HEK293 (cell line): ENCODE measurements at regions not wholly inside any gene's neighbourhood (a gene's known extent, or its start where the extent isn't known, plus 50 kb on each side); places are given as distances from the start of the nearest gene placed in this dataset.
"Not testable (repeated sequence)": the region's sequence is repeated elsewhere in the genome, so short reads cannot be mapped to it uniquely, and the experiment has no call there.

Source experiments
- CTCF ChIA-PET: fragments of 350-600 bp; formaldehyde crosslinking; extraction: SDS; loops from one replicate; lab custom pipeline; 2021; ENCODE audit warnings: antibody characterized with exemption; lab: Yijun Ruan, JAX
- POLR2A ChIA-PET: fragments of 300-600 bp; formaldehyde crosslinking; extraction: SDS; loops from one replicate; lab custom pipeline; 2020; ENCODE audit warnings: antibody characterized with exemption, inconsistent platforms; lab: Yijun Ruan, JAX
- H3K27ac ChIP-seq: fragments of 200-500 bp; sonication (Bioruptor generic); 2 replicates; pipeline ENCODE4 v1.5.1; 2014; ENCODE audit warnings: low read depth, low read length, control low read depth, inconsistent platforms; ENCODE audit errors: extremely low read depth
- H3K36me3 ChIP-seq, 2 experiments: fragments of 200-500 bp in 1 of 2; sonication (Bioruptor generic) in 1 of 2; 1 replicate in 1 of 2; 2 replicates in 1 of 2; pipeline ENCODE4 v1.5.1; 2014 to 2017; ENCODE audit warnings: inconsistent platforms in 2 of 2, low read length in 2 of 2; ENCODE audit not compliant: control insufficient read depth in 2 of 2, insufficient read depth in 1 of 2
- H3K4me1 ChIP-seq: fragments of 200-500 bp; sonication (Bioruptor generic); 2 replicates; pipeline ENCODE4 v1.5.1; 2014; ENCODE audit warnings: mild to moderate bottlenecking, low read length, inconsistent platforms; ENCODE audit not compliant: control insufficient read depth, insufficient read depth
- H3K4me3 ChIP-seq: 2 replicates; pipeline ENCODE4 v1.5.1; 2011; ENCODE audit warnings: low read depth, mild to moderate bottlenecking, control low read depth, low read length, moderate library complexity
- H3K9me3 ChIP-seq: fragments of 200-500 bp; sonication (Bioruptor generic); 2 replicates; pipeline ENCODE4 v1.5.1; 2014; ENCODE audit warnings: low read depth, low read length, inconsistent platforms; ENCODE audit not compliant: control insufficient read depth, insufficient read depth
- GFI1B ChIP-seq: fragments of 450-650 bp; formaldehyde crosslinking; IDR thresholded peaks from 2 replicates; pipeline ENCODE4 v1.5.1; 2016; ENCODE audit warnings: missing biosample characterization, missing genetic modification characterization
- GLIS1 ChIP-seq: fragments of 450-650 bp; formaldehyde crosslinking; IDR thresholded peaks from 2 replicates; pipeline ENCODE4 v1.5.1; 2016; ENCODE audit warnings: missing biosample characterization, missing genetic modification characterization
- HIC1 ChIP-seq: fragments of 450-650 bp; formaldehyde crosslinking; IDR thresholded peaks from 2 replicates; pipeline ENCODE4 v1.5.1; 2016; ENCODE audit warnings: missing biosample characterization, missing genetic modification characterization
- SP2 ChIP-seq: fragments of 450-650 bp; formaldehyde crosslinking; IDR thresholded peaks from 2 replicates; pipeline ENCODE4 v1.5.1; 2016; ENCODE audit warnings: missing biosample characterization, missing genetic modification characterization
- SP7 ChIP-seq: fragments of 450-650 bp; formaldehyde crosslinking; IDR thresholded peaks from 2 replicates; pipeline ENCODE4 v1.5.1; 2016; ENCODE audit warnings: missing biosample characterization, missing genetic modification characterization
- ZBTB11 ChIP-seq: fragments of 450-650 bp; formaldehyde crosslinking; conservative IDR thresholded peaks from 2 replicates; pipeline ENCODE4 v1.5.1; 2016; ENCODE audit warnings: low read depth, missing biosample characterization, missing genetic modification characterization
- ZBTB20 ChIP-seq: fragments of 450-650 bp; formaldehyde crosslinking; IDR thresholded peaks from 2 replicates; pipeline ENCODE4 v1.5.1; 2016; ENCODE audit warnings: missing biosample characterization, missing genetic modification characterization
- ZBTB6 ChIP-seq: fragments of 450-650 bp; formaldehyde crosslinking; IDR thresholded peaks from 2 replicates; pipeline ENCODE4 v1.5.1; 2017; ENCODE audit warnings: missing biosample characterization, missing genetic modification characterization
- ZFHX2 ChIP-seq: fragments of 450-650 bp; formaldehyde crosslinking; conservative IDR thresholded peaks from 2 replicates; pipeline ENCODE4 v1.5.1; 2016; ENCODE audit warnings: missing biosample characterization, missing genetic modification characterization
- ZNF121 ChIP-seq: fragments of 450-650 bp; formaldehyde crosslinking; IDR thresholded peaks from 2 replicates; pipeline ENCODE4 v1.5.1; 2016; ENCODE audit warnings: missing biosample characterization, missing genetic modification characterization
- ZNF146 ChIP-seq: fragments of 450-650 bp; formaldehyde crosslinking; IDR thresholded peaks from 2 replicates; pipeline ENCODE4 v1.5.1; 2016; ENCODE audit warnings: missing biosample characterization, missing genetic modification characterization
- ZNF155 ChIP-seq: fragments of 450-650 bp; formaldehyde crosslinking; IDR thresholded peaks from 2 replicates; pipeline ENCODE4 v1.5.1; 2016; ENCODE audit warnings: missing biosample characterization, missing genetic modification characterization
- ZNF169 ChIP-seq: fragments of 450-650 bp; formaldehyde crosslinking; IDR thresholded peaks from 2 replicates; pipeline ENCODE4 v1.5.1; 2016; ENCODE audit warnings: missing biosample characterization, missing genetic modification characterization
- ZNF239 ChIP-seq: fragments of 450-650 bp; formaldehyde crosslinking; IDR thresholded peaks from 2 replicates; pipeline ENCODE4 v1.5.1; 2016; ENCODE audit warnings: missing biosample characterization, missing genetic modification characterization
- ZNF280D ChIP-seq: fragments of 450-650 bp; formaldehyde crosslinking; IDR thresholded peaks from 2 replicates; pipeline ENCODE4 v1.5.1; 2016; ENCODE audit warnings: missing biosample characterization, missing genetic modification characterization
- ZNF416 ChIP-seq: fragments of 450-650 bp; formaldehyde crosslinking; IDR thresholded peaks from 2 replicates; pipeline ENCODE4 v1.5.1; 2016; ENCODE audit warnings: missing biosample characterization, missing genetic modification characterization
- ZNF555 ChIP-seq: fragments of 450-650 bp; formaldehyde crosslinking; conservative IDR thresholded peaks from 2 replicates; pipeline ENCODE4 v1.5.1; 2017; ENCODE audit warnings: missing biosample characterization, mild to moderate bottlenecking, missing genetic modification characterization, inconsistent platforms
- ZNF580 ChIP-seq: fragments of 450-650 bp; formaldehyde crosslinking; IDR thresholded peaks from 2 replicates; pipeline ENCODE4 v1.5.1; 2016; ENCODE audit warnings: missing biosample characterization, missing genetic modification characterization
- ZNF585B ChIP-seq: fragments of 450-650 bp; formaldehyde crosslinking; IDR thresholded peaks from 2 replicates; pipeline ENCODE4 v1.5.1; 2016; ENCODE audit warnings: missing biosample characterization, missing genetic modification characterization
- ZNF664 ChIP-seq: fragments of 450-650 bp; formaldehyde crosslinking; IDR thresholded peaks from 2 replicates; pipeline ENCODE4 v1.5.1; 2016; ENCODE audit warnings: missing biosample characterization, missing genetic modification characterization

- POLR2A ChIA-PET, result not testable (repeated sequence)
These were observed 131.0 kb upstream of the ADGRF1 start for GRCh38 chr6:47173145-47173544.

GRCh38 chr6:47170617-47170947, 128.4 kb upstream of the ADGRF1 start:
- Histone ChIP-seq H3K9me3 (no peaks in the 10 kb centered on the region), H3K4me1 (peaks cover 8% of the 10 kb centered on the region), H3K27ac (no peak overlapping the region), H3K4me3 (no peak overlapping the region), H3K36me3 (no peaks in the 10 kb centered on the region)
- 0 out of 2 replicates have a peak, but pooled peaks have one; percentile 63 for TF ChIP-seq ZNF664 (tag by site-specific recombination)
- no peak for TF ChIP-seq ZNF169
- no peak for TF ChIP-seq ZNF416 (tag by site-specific recombination)
- TF ChIP-seq ZNF155 (tag by site-specific recombination), result no peak
- TF ChIP-seq GLIS1, result no peak
- no peak for TF ChIP-seq ZNF555
- CTCF ChIA-PET, result no interaction called here
- POLR2A ChIA-PET, result interaction anchor here (0.6 to 1.0 kb wide), 2 partner anchors 72 to 73 kb away, joined by 3 read pairs; no protein-coding TSS in a partner anchor

More at GRCh38 chr6:47173145-47173544, 131.0 kb upstream of the ADGRF1 start:
- CTCF ChIA-PET, result interaction anchor here (1.0 kb wide), 1 partner anchor 11 kb away, joined by 3 read pairs; no protein-coding TSS in a partner anchor
- TF ChIP-seq ZNF146, result peak; percentile 93
- TF ChIP-seq ZNF580, result 0 out of 2 replicates have a peak, but pooled peaks have one; percentile 59
- H3K27ac ChIP-seq, H3K4me1 ChIP-seq, H3K36me3 ChIP-seq, H3K4me3 ChIP-seq, H3K9me3 ChIP-seq: not testable (repeated sequence)

- Histone ChIP-seq H3K36me3 (no peaks in the 10 kb centered on the region), H3K27ac (no peak overlapping the region), H3K9me3 (no peaks in the 10 kb centered on the region), H3K4me1 (peaks cover 8% of the 10 kb centered on the region), H3K4me3 (no peak overlapping the region)
- CTCF ChIA-PET, result interaction anchor here (1.3 kb wide), 1 partner anchor 72 kb away, joined by 3 read pairs; no protein-coding TSS in a partner anchor
- TF ChIP-seq ZNF280D (no peak), ZFHX2 (tag by site-specific recombination) (no peak), ZNF121 (tag by site-specific recombination) (no peak), SP7 (tag by site-specific recombination) (no peak), ZBTB11 (tag by site-specific recombination) (no peak), HIC1 (tag by site-specific recombination) (no peak), ZNF585B (no peak), ZBTB20 (no peak), SP2 (no peak), ZBTB6 (no peak), GFI1B (tag by site-specific recombination) (no peak), ZNF239 (tag by site-specific recombination) (no peak)
- POLR2A ChIA-PET, result interaction anchor here (0.6 to 1.0 kb wide), 2 partner anchors 72 to 73 kb away, joined by 3 read pairs; no protein-coding TSS in a partner anchor
These were observed 127.9 kb upstream of the ADGRF1 start for GRCh38 chr6:47169785-47170616.
